K562 (cell line): ENCODE measurements at regions not wholly inside any gene's neighbourhood (a gene's known extent, or its start where the extent isn't known, plus 50 kb on each side); places are given as distances from the start of the nearest gene placed in this dataset.

Experiments used
- ARHGAP35 ChIP-seq: fragments of 450-650 bp; IDR thresholded peaks from 2 replicates; pipeline ENCODE4 v1.6.1; 2018; ENCODE audit not compliant: partially characterized antibody
- ATF3 ChIP-seq, 2 experiments: fragments of 450-650 bp in 1 of 2; sonication (generic) in 1 of 2; formaldehyde crosslinking in 1 of 2; IDR thresholded peaks in 1 of 2; conservative IDR thresholded peaks in 1 of 2; 2 replicates each; pipeline versions ENCODE4 v1.6.1 to v1.8.1; 2016 to 2023; ENCODE audit warnings: mild to moderate bottlenecking in 2 of 2, moderate library complexity in 2 of 2, inconsistent platforms in 1 of 2, missing genetic modification reagents in 1 of 2
- CCAR2 ChIP-seq: fragments of 200-400 bp; formaldehyde crosslinking; IDR thresholded peaks from 2 replicates; pipeline ENCODE4 v1.6.1; 2017; ENCODE audit warnings: mild to moderate bottlenecking, low read depth, low read length
- CREM ChIP-seq: IDR thresholded peaks from 2 replicates; pipeline ENCODE4 v1.6.1; 2014; ENCODE audit warnings: antibody characterized with exemption, low read depth
- CTCF ChIP-seq, 3 experiments: IDR thresholded peaks in 2 of 3; conservative IDR thresholded peaks in 1 of 3; 2 replicates each; pipeline ENCODE4 v1.5.1; 2011 to 2012; ENCODE audit warnings: low read length in 3 of 3, mild to moderate bottlenecking in 3 of 3, control low read depth in 2 of 3, improper control_type of control experiment in 1 of 3, inconsistent platforms in 1 of 3, low read depth in 1 of 3, mixed read lengths in 1 of 3, moderate library complexity in 1 of 3; ENCODE audit not compliant: insufficient read depth in 2 of 3
- GABPA ChIP-seq: fragments of 200-800 bp; sonication (Bioruptor generic); conservative IDR thresholded peaks from 2 replicates; pipeline ENCODE4 v1.6.1; 2016; ENCODE audit warnings: low read depth, missing genetic modification characterization, missing compliant biosample characterization
- HOMEZ ChIP-seq: fragments of 250-450 bp; sonication (Bioruptor Pico); IDR thresholded peaks from 2 replicates; pipeline ENCODE4 v1.4.0; 2020; ENCODE audit warnings: mild to moderate bottlenecking, moderate library complexity
- JUN ChIP-seq, 2 experiments: sonication (generic) in 1 of 2; formaldehyde crosslinking in 1 of 2; IDR thresholded peaks; 2 replicates each; pipeline versions ENCODE4 v1.6.1 to v1.8.0; 2012 to 2022; ENCODE audit warnings: borderline replicate concordance in 2 of 2, mild to moderate bottlenecking in 2 of 2, improper control_type of control experiment in 1 of 2, low read depth in 1 of 2, low read length in 1 of 2, missing genetic modification reagents in 1 of 2
- NFIC ChIP-seq: fragments of 450-650 bp; IDR thresholded peaks from 2 replicates; pipeline ENCODE4 v1.6.1; 2017; ENCODE audit warnings: mild to moderate bottlenecking, inconsistent platforms
- POLR2AphosphoS2 ChIP-seq: IDR thresholded peaks from 2 replicates; pipeline ENCODE4 v1.6.1; 2012; ENCODE audit warnings: low read length, improper control_type of control experiment
- POLR2AphosphoS5 ChIP-seq: IDR thresholded peaks from 2 replicates; pipeline ENCODE4 v1.6.1; 2011; ENCODE audit warnings: mild to moderate bottlenecking, low read depth, low read length, moderate library complexity; ENCODE audit not compliant: control insufficient read depth, insufficient read depth
- STAG1 ChIP-seq: sonication (generic); formaldehyde crosslinking; IDR thresholded peaks from 2 replicates; pipeline ENCODE4 v1.5.0; 2020; ENCODE audit warnings: missing genetic modification reagents, borderline replicate concordance
- TAF1 ChIP-seq: IDR thresholded peaks from 2 replicates; pipeline ENCODE4 v1.6.1; 2011; ENCODE audit warnings: mild to moderate bottlenecking, low read length, moderate library complexity; ENCODE audit not compliant: insufficient read depth, control insufficient read depth, severe bottlenecking; ENCODE audit errors: extremely low read depth
- ZNF212 ChIP-seq: fragments of 450-650 bp; formaldehyde crosslinking; IDR thresholded peaks from 2 replicates; pipeline ENCODE4 v1.4.0; 2020; ENCODE audit warnings: mild to moderate bottlenecking

- TF ChIP-seq POLR2AphosphoS5 (no peak), CTCF (IDR thresholded peaks at IDR 0.05 in 2 of 3, conservative IDR thresholded peaks at IDR 0.05 in 1 of 3; ENCODE audit: insufficient read depth in 2 of 3, low read depth in 1 of 3, low read length in 3 of 3) (no peak), ATF3 (IDR thresholded peaks at IDR 0.05) (no peak), ATF3 (CRISPR knock-in tag; conservative IDR thresholded peaks at IDR 0.05) (no peak), NFIC (no peak), TAF1 (no peak), JUN (IDR thresholded peaks at IDR 0.05; ENCODE audit: borderline replicate concordance, low read depth, low read length) (no peak), JUN (CRISPR knock-in tag; IDR thresholded peaks at IDR 0.05; ENCODE audit: borderline replicate concordance) (no peak), ARHGAP35 (no peak), CCAR2 (no peak), ZNF212 (no peak), STAG1 (no peak), POLR2AphosphoS2 (no peak), CREM (no peak), HOMEZ (no peak), GABPA (tag) (no peak)
Observed at GRCh38 chr7:112942981-112943380, 143.6 kb downstream of the GPR85 start.
